A673 (cell line): ENCODE measurements at regions not wholly inside any gene's neighbourhood (a gene's known extent, or its start where the extent isn't known, plus 50 kb on each side); places are given as distances from the start of the nearest gene placed in this dataset.

ENCODE experiments used
- BruUV-seq: library from RNA; stranded (reverse); fragments of 400-500 nt; replicated peaks from 2 replicates; lab custom pipeline; 2021; lab: Mats Ljungman, UMichigan
- CTCF ChIA-PET: fragments of 300-600 bp; sonication (Branson Sonifier 250); formaldehyde crosslinking; loops from one replicate; lab custom pipeline; 2022; ENCODE audit warnings: antibody characterized with exemption; lab: Charles Lee
- POLR2A ChIA-PET: fragments of 300-600 bp; sonication (Branson Sonifier 250); formaldehyde crosslinking; loops from one replicate; lab custom pipeline; 2022; ENCODE audit warnings: antibody characterized with exemption; ENCODE audit not compliant: low non-redundant PET; lab: Charles Lee
- DNase-seq: peaks from one replicate; pipeline ENCODE4 v3.0.0-alpha.2; 2015; ENCODE audit warnings: low spot score
- H3K27ac ChIP-seq: fragments of 200-600 bp; sonication (generic); 2 replicates; pipeline ENCODE4 v1.5.1; 2016; ENCODE audit warnings: mixed run types, low read depth, mild to moderate bottlenecking, mixed read lengths, antibody characterized with exemption, low read length; ENCODE audit not compliant: poor library complexity, severe bottlenecking
- H3K27me3 ChIP-seq: fragments of 200-600 bp; sonication (generic); replicated peaks from 2 replicates; pipeline ENCODE4 v1.6.1; 2017; ENCODE audit warnings: mixed run types, low read depth, mild to moderate bottlenecking, mixed read lengths, antibody characterized with exemption, low read length; ENCODE audit not compliant: insufficient read depth, poor library complexity
- H3K36me3 ChIP-seq: fragments of 200-600 bp; sonication (generic); 2 replicates; pipeline ENCODE4 v1.6.1; 2016; ENCODE audit warnings: mixed run types, mild to moderate bottlenecking, mixed read lengths, antibody characterized with exemption, low read length; ENCODE audit not compliant: insufficient read depth, poor library complexity, severe bottlenecking
- H3K4me1 ChIP-seq: fragments of 200-600 bp; sonication (generic); 2 replicates; pipeline ENCODE4 v1.6.1; 2017; ENCODE audit warnings: mixed run types, mild to moderate bottlenecking, mixed read lengths, antibody characterized with exemption, low read length; ENCODE audit not compliant: insufficient read depth, poor library complexity, severe bottlenecking
- H3K4me3 ChIP-seq: fragments of 200-600 bp; sonication (generic); 2 replicates; pipeline ENCODE4 v1.5.1; 2016; ENCODE audit warnings: low read depth, mixed run types, mild to moderate bottlenecking, mixed read lengths, low read length; ENCODE audit not compliant: poor library complexity, severe bottlenecking
- H3K9me3 ChIP-seq: fragments of 200-600 bp; sonication (generic); 2 replicates; pipeline ENCODE4 v1.6.1; 2016; ENCODE audit warnings: mixed run types, low read depth, mild to moderate bottlenecking, mixed read lengths, antibody characterized with exemption, low read length; ENCODE audit not compliant: poor library complexity, severe bottlenecking
- EZH2 ChIP-seq: fragments of 200-600 bp; sonication (generic); IDR thresholded peaks from 2 replicates; pipeline ENCODE4 v1.6.1; 2017; ENCODE audit warnings: borderline replicate concordance, low read depth, mild to moderate bottlenecking, mixed read lengths, antibody characterized with exemption, low read length; ENCODE audit not compliant: poor library complexity, severe bottlenecking
- intact Hi-C: fragments of 100-400 bp; cut with micrococcal nuclease; formaldehyde crosslinking; loops from one replicate; pipeline ENCODE4 v1.10.0; 2022; ENCODE audit not compliant: unreplicated experiment
- TF ChIP-seq, protein P1 (sequence below): fragments of 300-800, 200-600 bp; sonication (generic); conservative IDR thresholded peaks from 2 replicates; pipeline ENCODE4 v1.5.1; 2017; ENCODE audit warnings: low read depth, mild to moderate bottlenecking, antibody characterized with exemption, low read length, moderate library complexity, mixed read lengths

DNA sequence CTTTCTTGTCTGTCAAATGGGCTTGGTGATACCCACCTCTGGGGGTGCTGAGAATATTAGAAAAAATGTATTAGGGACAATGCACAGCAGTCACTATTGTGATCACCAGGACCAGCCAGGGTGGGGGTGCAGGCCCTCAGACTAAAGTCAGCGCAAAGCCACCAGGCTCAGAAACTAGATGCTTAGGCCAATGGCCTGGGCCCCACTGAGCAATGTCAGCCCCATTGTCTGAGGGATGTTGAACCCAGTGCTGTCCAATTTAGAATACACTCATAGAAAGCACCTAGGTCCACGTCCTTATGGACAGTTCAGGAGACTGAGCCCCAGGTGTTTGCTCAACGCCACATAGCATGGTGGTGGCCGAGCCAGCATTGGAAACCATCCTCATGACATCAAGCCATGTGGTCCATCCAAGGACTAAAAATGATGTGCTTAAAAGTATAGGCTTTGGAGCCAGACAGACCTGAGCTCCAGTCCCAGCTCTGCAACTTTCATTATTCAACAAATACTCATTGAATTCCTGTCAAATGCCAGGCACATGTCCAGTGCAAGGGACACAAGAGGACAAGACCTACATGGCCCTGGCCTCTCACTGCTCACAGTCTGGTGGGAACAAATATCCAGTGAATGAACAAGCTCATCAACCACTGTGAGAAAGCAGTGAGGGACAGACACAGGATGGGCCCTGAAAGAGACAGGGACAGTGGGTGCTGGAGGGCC, 273.8 kb downstream of the MATN1 start:
- BruUV-seq: no TSS peak
- intact Hi-C loops: no loop called here
- Histone ChIP-seq H3K27ac (no peak overlapping the region), H3K4me1 (no peaks in the 10 kb centered on the region), H3K9me3 (no peaks in the 10 kb centered on the region), H3K4me3 (no peak overlapping the region), H3K36me3 (no peaks in the 10 kb centered on the region), H3K27me3 (no peaks in the 10 kb centered on the region)
- POLR2A ChIA-PET: no interaction called here
- no peak for DNase-seq
- TF ChIP-seq EZH2: no peak
- TF ChIP-seq, protein P1, sequence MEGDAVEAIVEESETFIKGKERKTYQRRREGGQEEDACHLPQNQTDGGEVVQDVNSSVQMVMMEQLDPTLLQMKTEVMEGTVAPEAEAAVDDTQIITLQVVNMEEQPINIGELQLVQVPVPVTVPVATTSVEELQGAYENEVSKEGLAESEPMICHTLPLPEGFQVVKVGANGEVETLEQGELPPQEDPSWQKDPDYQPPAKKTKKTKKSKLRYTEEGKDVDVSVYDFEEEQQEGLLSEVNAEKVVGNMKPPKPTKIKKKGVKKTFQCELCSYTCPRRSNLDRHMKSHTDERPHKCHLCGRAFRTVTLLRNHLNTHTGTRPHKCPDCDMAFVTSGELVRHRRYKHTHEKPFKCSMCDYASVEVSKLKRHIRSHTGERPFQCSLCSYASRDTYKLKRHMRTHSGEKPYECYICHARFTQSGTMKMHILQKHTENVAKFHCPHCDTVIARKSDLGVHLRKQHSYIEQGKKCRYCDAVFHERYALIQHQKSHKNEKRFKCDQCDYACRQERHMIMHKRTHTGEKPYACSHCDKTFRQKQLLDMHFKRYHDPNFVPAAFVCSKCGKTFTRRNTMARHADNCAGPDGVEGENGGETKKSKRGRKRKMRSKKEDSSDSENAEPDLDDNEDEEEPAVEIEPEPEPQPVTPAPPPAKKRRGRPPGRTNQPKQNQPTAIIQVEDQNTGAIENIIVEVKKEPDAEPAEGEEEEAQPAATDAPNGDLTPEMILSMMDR: no peak
- CTCF ChIA-PET: no interaction called here

DNA sequence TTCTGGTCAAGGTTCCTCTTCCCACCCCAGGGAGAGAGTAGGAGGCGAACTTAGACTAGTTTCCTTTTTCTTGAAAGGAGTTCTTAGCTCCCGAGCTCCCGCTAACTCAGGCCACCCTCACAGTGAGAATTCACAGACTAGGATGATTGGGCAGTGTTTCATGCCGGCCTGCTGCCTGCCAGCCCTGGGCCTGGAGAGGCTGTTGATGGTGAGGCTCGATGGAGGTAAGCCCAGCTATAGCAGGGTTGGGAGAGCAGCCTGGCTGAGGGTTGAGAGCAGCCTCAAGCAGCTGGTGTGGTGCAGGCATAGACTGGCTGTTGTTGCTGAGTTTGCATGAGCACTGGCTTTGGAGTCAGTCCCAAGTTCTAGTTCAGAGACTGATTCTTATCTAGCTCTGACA, 274.4 kb downstream of the MATN1 start:
- DNase-seq: no peak
- H3K36me3 ChIP-seq: no peaks in the 10 kb centered on the region
- no peak overlapping the region for H3K27ac ChIP-seq
- intact Hi-C loops: no loop called here
- no TSS peak for BruUV-seq
- no peak overlapping the region for H3K4me3 ChIP-seq
- ChIA-PET POLR2A (no interaction called here), CTCF (no interaction called here)
- no peaks in the 10 kb centered on the region for H3K9me3 ChIP-seq
- no peaks in the 10 kb centered on the region for H3K27me3 ChIP-seq
- no peaks in the 10 kb centered on the region for H3K4me1 ChIP-seq
- no peak for TF ChIP-seq EZH2
- TF ChIP-seq, protein P1: no peak

DNA sequence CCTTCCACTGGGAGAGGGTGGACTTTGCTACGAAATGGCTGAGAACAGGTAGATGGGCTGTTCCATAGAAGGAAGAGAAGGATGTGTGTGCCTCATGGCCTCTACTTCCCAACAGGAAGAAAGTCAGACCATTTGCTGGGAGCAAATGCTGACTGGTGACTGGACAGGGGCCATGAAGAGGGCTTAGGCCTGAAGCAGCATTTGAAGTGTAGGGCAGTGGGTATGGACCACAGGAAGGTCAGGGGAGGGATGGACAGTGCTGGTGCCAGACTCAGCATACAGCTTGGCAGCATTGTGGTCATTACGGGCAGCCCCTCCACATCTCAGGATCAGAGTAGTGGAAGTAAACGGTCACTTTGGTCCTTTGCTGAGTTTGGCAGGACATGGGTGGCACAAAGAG, 275.7 kb downstream of the MATN1 start:
- intact Hi-C loops: no loop called here
- Histone ChIP-seq H3K9me3 (no peaks in the 10 kb centered on the region), H3K27ac (no peak overlapping the region), H3K4me1 (no peaks in the 10 kb centered on the region), H3K4me3 (no peak overlapping the region), H3K36me3 (no peaks in the 10 kb centered on the region), H3K27me3 (no peaks in the 10 kb centered on the region)
- ChIA-PET POLR2A (interaction anchor here (0.6 kb wide), 1 partner anchor 318 kb away, joined by 3 read pairs; no protein-coding TSS in a partner anchor), CTCF (interaction anchor here (1.0 kb wide), 1 partner anchor 336 kb away, joined by 3 read pairs; no protein-coding TSS in a partner anchor)
- BruUV-seq: no TSS peak
- no peak for DNase-seq
- TF ChIP-seq, protein P1: no peak
- TF ChIP-seq EZH2: no peak
